Endothelial cell of umbilical vein (primary cell): ENCODE measurements at regions not wholly inside any gene's neighbourhood (a gene's known extent, or its start where the extent isn't known, plus 50 kb on each side); places are given as distances from the start of the nearest gene placed in this dataset.

Source experiments
- BruUV-seq: library from RNA; stranded (reverse); fragments of 400-500 nt; replicated peaks from 2 replicates; lab custom pipeline; 2021; lab: Mats Ljungman, UMichigan
- CTCF ChIA-PET: fragments of 300-600, 350-600 bp; sonication (Branson Sonifier 250); formaldehyde crosslinking; loops from one replicate; lab custom pipeline; 2021; ENCODE audit warnings: antibody characterized with exemption, inconsistent platforms; lab: Charles Lee
- POLR2A ChIA-PET: fragments of 300-600, 350-600 bp; sonication (Branson Sonifier 250); formaldehyde crosslinking; loops from one replicate; lab custom pipeline; 2021; ENCODE audit warnings: antibody characterized with exemption, inconsistent platforms; lab: Charles Lee
- DNase-seq: peaks from one replicate; pipeline ENCODE4 v3.0.0-alpha.2; 2011; ENCODE audit warnings: low read depth, low spot score
- FAIRE-seq: peaks from 2 replicates; lab custom pipeline; 2011; peaks lifted over from hg19 to GRCh38; lab: Jason Lieb, UNC
- H2AFZ ChIP-seq: 2 replicates; pipeline ENCODE4 v1.6.0; 2012; ENCODE audit warnings: low read depth, low read length, control low read depth, inconsistent platforms
- H3K27ac ChIP-seq: 2 replicates; pipeline ENCODE4 v1.5.1; 2011; ENCODE audit warnings: low read depth, mild to moderate bottlenecking, control low read depth, low read length, moderate library complexity; ENCODE audit not compliant: insufficient read depth
- H3K27me3 ChIP-seq, 2 experiments: 2 replicates each; pipeline versions ENCODE4 v1.6.0 to v1.6.1; 2011; ENCODE audit warnings: low read length in 2 of 2, mixed read lengths in 1 of 2; ENCODE audit not compliant: control insufficient read depth in 2 of 2, insufficient read depth in 2 of 2
- H3K36me3 ChIP-seq, 2 experiments: 2 replicates in 1 of 2; 3 replicates in 1 of 2; pipeline ENCODE4 v1.5.1; 2011; ENCODE audit warnings: low read length in 2 of 2, mild to moderate bottlenecking in 1 of 2, moderate library complexity in 1 of 2; ENCODE audit not compliant: control insufficient read depth in 2 of 2, insufficient read depth in 2 of 2; ENCODE audit errors: extremely low read depth in 1 of 2
- H3K4me1 ChIP-seq: 3 replicates; pipeline ENCODE4 v1.5.1; 2011; ENCODE audit warnings: mild to moderate bottlenecking, low read length; ENCODE audit not compliant: control insufficient read depth, insufficient read depth; ENCODE audit errors: extremely low read depth
- H3K4me2 ChIP-seq: 2 replicates; pipeline ENCODE4 v1.6.1; 2011; ENCODE audit warnings: low read length, control low read depth, mixed read lengths; ENCODE audit not compliant: insufficient read depth
- H3K4me3 ChIP-seq, 3 experiments: fragments of 200-600 bp in 1 of 3; sonication (generic), shearing (Covaris generic) in 1 of 3; replicated peaks in 1 of 3; 2 replicates each; pipeline ENCODE4 v1.5.1; 2011 to 2016; ENCODE audit warnings: control low read depth in 3 of 3, low read length in 3 of 3, mild to moderate bottlenecking in 2 of 3, inconsistent platforms in 1 of 3, low read depth in 1 of 3, moderate library complexity in 1 of 3; ENCODE audit not compliant: insufficient read depth in 1 of 3
- H3K79me2 ChIP-seq: 2 replicates; pipeline ENCODE4 v1.6.0; 2012; ENCODE audit warnings: low read length, inconsistent platforms; ENCODE audit not compliant: control insufficient read depth, insufficient read depth
- H3K9ac ChIP-seq: replicated peaks from 2 replicates; pipeline ENCODE3; 2011; ENCODE audit warnings: low read length, control low read depth; ENCODE audit not compliant: insufficient read depth; ENCODE audit errors: extremely low read depth
- H3K9me1 ChIP-seq: replicated peaks from 3 replicates; pipeline ENCODE4 v1.6.0; 2011; ENCODE audit warnings: mild to moderate bottlenecking, low read length; ENCODE audit not compliant: control insufficient read depth, insufficient read depth; ENCODE audit errors: extremely low read depth
- H3K9me3 ChIP-seq: replicated peaks from 2 replicates; pipeline ENCODE4 v1.5.1; 2012; ENCODE audit warnings: low read length, inconsistent platforms; ENCODE audit not compliant: control insufficient read depth, insufficient read depth
- H4K20me1 ChIP-seq: replicated peaks from 2 replicates; pipeline ENCODE3; 2011; ENCODE audit warnings: mild to moderate bottlenecking, low read length; ENCODE audit not compliant: control insufficient read depth, insufficient read depth; ENCODE audit errors: extremely low read depth
- EZH2 ChIP-seq: IDR thresholded peaks from 2 replicates; pipeline ENCODE4 v1.6.1; 2012; ENCODE audit warnings: borderline replicate concordance, low read depth, mild to moderate bottlenecking, moderate library complexity, low read length, inconsistent platforms; ENCODE audit not compliant: severe bottlenecking
- FOS ChIP-seq: IDR thresholded peaks from 2 replicates; pipeline ENCODE4 v1.6.1; 2011; ENCODE audit warnings: mild to moderate bottlenecking, low read length, moderate library complexity, borderline replicate concordance; ENCODE audit not compliant: insufficient read depth
- GATA2 ChIP-seq: IDR thresholded peaks from 2 replicates; pipeline ENCODE4 v1.7.0; 2011; ENCODE audit warnings: low read depth, mild to moderate bottlenecking, moderate library complexity, mixed read lengths, low read length; ENCODE audit not compliant: insufficient read length, insufficient read depth
- JUN ChIP-seq: IDR thresholded peaks from 2 replicates; pipeline ENCODE4 v1.6.1; 2011; ENCODE audit warnings: borderline replicate concordance, low read depth; ENCODE audit not compliant: insufficient read length, insufficient read depth
- MYC ChIP-seq: IDR thresholded peaks from one replicate; pipeline ENCODE4 v1.6.1; 2011; ENCODE audit warnings: mild to moderate bottlenecking, low read depth, low read length
- POLR2A ChIP-seq: IDR thresholded peaks from 2 replicates; pipeline ENCODE4 v1.6.1; 2012; ENCODE audit warnings: low read depth, mild to moderate bottlenecking, control low read depth, low read length
- POLR2AphosphoS5 ChIP-seq: IDR thresholded peaks from 2 replicates; pipeline ENCODE4 v1.6.1; 2012; ENCODE audit warnings: low read depth, mild to moderate bottlenecking, control low read depth, low read length, moderate library complexity; ENCODE audit not compliant: insufficient read depth
- dilution Hi-C: fragments of 300-500 bp; cut with MboI; formaldehyde crosslinking; loops from one replicate; pipeline ENCODE4 v1.15.0; 2019; ENCODE audit warnings: low sequenced_read_pairs; ENCODE audit not compliant: extremely low pct_ligation_motif_present
- intact Hi-C: fragments of 100-400 bp; cut with micrococcal nuclease; formaldehyde crosslinking; loops from one replicate; pipeline ENCODE4 v1.10.0; 2022
- TF ChIP-seq, protein P1 (sequence below), 2 donors: IDR thresholded peaks; 1 replicate in 1 of 2; 2 replicates in 1 of 2; pipeline ENCODE4 v1.5.1; 2011; ENCODE audit warnings: low read length in 2 of 2, mild to moderate bottlenecking in 2 of 2, moderate library complexity in 2 of 2, control low read depth in 1 of 2, inconsistent platforms in 1 of 2, low read depth in 1 of 2; ENCODE audit not compliant: insufficient read depth in 1 of 2; ENCODE audit errors: extremely low read depth in 1 of 2
- TF ChIP-seq, protein P2 (sequence below): IDR thresholded peaks from 2 replicates; pipeline ENCODE4 v1.6.1; 2011; ENCODE audit not compliant: insufficient read depth, insufficient read length

DNA sequence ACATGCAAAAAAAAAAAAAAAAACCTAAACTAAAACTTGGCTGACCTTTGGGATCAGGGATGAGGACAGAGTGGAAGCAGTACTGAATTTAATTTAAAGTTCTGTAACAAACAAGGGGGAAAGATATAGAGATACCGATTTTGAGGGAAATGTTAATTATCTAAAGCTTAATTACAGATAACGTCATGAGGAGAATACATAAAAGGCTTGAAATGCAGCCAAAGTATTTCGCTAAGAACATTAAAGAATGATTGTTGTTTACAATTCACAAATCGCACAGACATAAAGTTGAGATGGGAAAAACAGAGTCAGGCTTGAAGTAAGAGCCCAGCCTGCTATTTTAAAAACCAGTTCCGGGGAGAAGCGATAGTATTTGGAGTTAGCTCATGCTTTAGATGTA lies 208.0 kb upstream of the SASH1 start:
- TF ChIP-seq EZH2 (no peak), FOS (no peak), POLR2AphosphoS5 (no peak), JUN (no peak), POLR2A (no peak), MYC (no peak), GATA2 (no peak)
- TF ChIP-seq, protein P1, sequence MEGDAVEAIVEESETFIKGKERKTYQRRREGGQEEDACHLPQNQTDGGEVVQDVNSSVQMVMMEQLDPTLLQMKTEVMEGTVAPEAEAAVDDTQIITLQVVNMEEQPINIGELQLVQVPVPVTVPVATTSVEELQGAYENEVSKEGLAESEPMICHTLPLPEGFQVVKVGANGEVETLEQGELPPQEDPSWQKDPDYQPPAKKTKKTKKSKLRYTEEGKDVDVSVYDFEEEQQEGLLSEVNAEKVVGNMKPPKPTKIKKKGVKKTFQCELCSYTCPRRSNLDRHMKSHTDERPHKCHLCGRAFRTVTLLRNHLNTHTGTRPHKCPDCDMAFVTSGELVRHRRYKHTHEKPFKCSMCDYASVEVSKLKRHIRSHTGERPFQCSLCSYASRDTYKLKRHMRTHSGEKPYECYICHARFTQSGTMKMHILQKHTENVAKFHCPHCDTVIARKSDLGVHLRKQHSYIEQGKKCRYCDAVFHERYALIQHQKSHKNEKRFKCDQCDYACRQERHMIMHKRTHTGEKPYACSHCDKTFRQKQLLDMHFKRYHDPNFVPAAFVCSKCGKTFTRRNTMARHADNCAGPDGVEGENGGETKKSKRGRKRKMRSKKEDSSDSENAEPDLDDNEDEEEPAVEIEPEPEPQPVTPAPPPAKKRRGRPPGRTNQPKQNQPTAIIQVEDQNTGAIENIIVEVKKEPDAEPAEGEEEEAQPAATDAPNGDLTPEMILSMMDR (IDR thresholded peaks at IDR 0.05; ENCODE audit: extremely low read depth in 1 of 2, insufficient read depth in 1 of 2, low read depth in 1 of 2, low read length in 2 of 2), result no peak
- TF ChIP-seq, protein P2, sequence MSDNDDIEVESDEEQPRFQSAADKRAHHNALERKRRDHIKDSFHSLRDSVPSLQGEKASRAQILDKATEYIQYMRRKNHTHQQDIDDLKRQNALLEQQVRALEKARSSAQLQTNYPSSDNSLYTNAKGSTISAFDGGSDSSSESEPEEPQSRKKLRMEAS, result no peak
- CTCF ChIA-PET, result interaction anchor here (0.6 kb wide), 1 partner anchor 113 kb away, joined by 5 read pairs; no protein-coding TSS in a partner anchor

More for the DNA sequence above, 208.0 kb upstream of the SASH1 start:
- Histone ChIP-seq H2AFZ (no peak overlapping the region), H3K9ac (no peak overlapping the region), H4K20me1 (no peaks in the 10 kb centered on the region), H3K27ac (no peak overlapping the region), H3K4me3 (no peak overlapping the region), H3K4me2 (no peak overlapping the region), H3K4me1 (peaks cover 22% of the 10 kb centered on the region), H3K9me1 (no peaks in the 10 kb centered on the region), H3K36me3 (no peaks in the 10 kb centered on the region), H3K79me2 (no peaks in the 10 kb centered on the region), H3K9me3 (peaks cover 4% of the 10 kb centered on the region), H3K27me3 (no peaks in the 10 kb centered on the region)
- no peak for FAIRE-seq
- dilution Hi-C loops (no loop called here), intact Hi-C loops (no loop called here)
- DNase-seq, result no peak
- BruUV-seq, result no TSS peak
- POLR2A ChIA-PET, result no interaction called here
